ENCODE measurements at regions not wholly inside any gene's neighbourhood (a gene's known extent, or its start where the extent isn't known, plus 50 kb on each side); places are given as distances from the start of the nearest gene placed in this dataset.

DNA sequence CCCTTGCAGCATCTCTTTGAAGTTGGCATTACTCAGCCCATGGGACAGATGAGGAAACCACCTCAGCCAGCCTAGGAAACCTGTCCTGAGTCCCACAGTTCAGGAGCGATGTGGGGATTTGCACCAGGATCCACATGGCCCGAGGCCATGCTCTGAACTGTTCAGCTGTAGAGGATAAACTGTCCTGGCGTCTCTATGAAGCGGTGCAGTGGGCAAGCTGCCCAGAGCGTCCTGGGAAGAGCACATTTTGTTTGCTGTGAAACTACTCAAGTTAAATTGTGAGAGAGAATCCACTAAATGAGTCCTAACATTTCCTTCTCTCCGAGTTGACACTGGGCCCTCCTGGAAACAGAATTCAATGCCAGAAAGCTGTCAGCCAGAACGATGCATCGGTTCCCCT lies 276.6 kb upstream of the TNRC6C start:
- TF ChIP-seq EZH2 (IDR thresholded peaks at IDR 0.05; ENCODE audit: borderline replicate concordance, low read depth, low read length) (no peak), POLR2A (conservative IDR thresholded peaks at IDR 0.05) (no peak), ZFX (CRISPR knock-in tag; IDR thresholded peaks at IDR 0.05) (no peak), FOXO4 (CRISPR knock-in tag; IDR thresholded peaks at IDR 0.05) (no peak)
